Tibial artery (tissue), 4 donors: ENCODE measurements at regions not wholly inside any gene's neighbourhood (a gene's known extent, or its start where the extent isn't known, plus 50 kb on each side); places are given as distances from the start of the nearest gene placed in this dataset.
A peak's percentile ranks its signal among the peaks of the same experiment; 100 is the strongest.

Experiments
- DNase-seq, 2 donors: peaks; one replicate each; pipeline ENCODE4 v3.0.0-alpha.2; 2019
- H3K27ac ChIP-seq, 2 donors: fragments of 200-600 bp; sonication (generic) in 1 of 2; 1 replicate in 1 of 2; 2 replicates in 1 of 2; pipeline ENCODE4 v1.5.1; 2018 to 2019; ENCODE audit warnings: mild to moderate bottlenecking in 1 of 2
- H3K27me3 ChIP-seq, 2 donors: fragments of 200-600 bp; sonication (generic) in 1 of 2; one replicate each; pipeline versions ENCODE4 v1.5.1 to v1.6.0; 2016 to 2019
- H3K36me3 ChIP-seq, 3 donors: fragments of 200-600 bp; sonication (generic) in 2 of 3; one replicate each; pipeline ENCODE4 v1.5.1; 2016 to 2019; ENCODE audit warnings: mild to moderate bottlenecking in 2 of 3
- H3K4me1 ChIP-seq, 4 donors: fragments of 200-600 bp; sonication (generic) in 2 of 4; 1 replicate in 3 of 4; 2 replicates in 1 of 4; pipeline ENCODE4 v1.5.1; 2016 to 2019
- H3K4me3 ChIP-seq, 2 donors: fragments of 200-600 bp; sonication (generic) in 1 of 2; 1 replicate in 1 of 2; 2 replicates in 1 of 2; pipeline ENCODE4 v1.5.1; 2018 to 2019; ENCODE audit warnings: mild to moderate bottlenecking in 2 of 2
- H3K9me3 ChIP-seq, 3 donors: fragments of 200-600 bp; sonication (generic) in 1 of 3; one replicate each; pipeline ENCODE4 v1.5.1; 2016 to 2019
- CTCF ChIP-seq, 2 experiments: fragments of 200-600 bp in 1 of 2; fragments of 450-650 bp in 1 of 2; IDR thresholded peaks; one replicate each; pipeline ENCODE4 v1.5.1; 2017 to 2019; ENCODE audit warnings: antibody characterized with exemption in 2 of 2, mild to moderate bottlenecking in 1 of 2, moderate library complexity in 1 of 2
- intact Hi-C: fragments of 100-400 bp; cut with DNase I; formaldehyde crosslinking; loops from one replicate; pipeline ENCODE4 v1.15.0; 2023; ENCODE audit warnings: low total_unique reads

GRCh38 chr1:60577029-60577428, 503.5 kb upstream of the C1orf87 start:
- no peaks in the 10 kb centered on the region for H3K27me3 ChIP-seq
- no peaks in the 10 kb centered on the region for H3K9me3 ChIP-seq
- no peak overlapping the region for H3K4me3 ChIP-seq
- DNase-seq: no peak
- no peak for TF ChIP-seq CTCF (IDR thresholded peaks at IDR 0.05)
- no peaks in the 10 kb centered on the region for H3K36me3 ChIP-seq
- intact Hi-C loops: no loop called here
- peak overlapping the region in 1 of 2 donors; percentile 70 for H3K27ac ChIP-seq
- H3K4me1 ChIP-seq: peaks cover 0 to 54% (median 19%) of the 10 kb centered on the region in 4 donors

- peaks cover 0 to 61% (median 20%) of the 10 kb centered on the region in 4 donors for H3K4me1 ChIP-seq
- DNase-seq: no peak
- peak overlapping the region; percentile 61 to 70 for H3K27ac ChIP-seq
- intact Hi-C loops: no loop called here
- H3K36me3 ChIP-seq: no peaks in the 10 kb centered on the region
- TF ChIP-seq CTCF (IDR thresholded peaks at IDR 0.05): no peak
- H3K4me3 ChIP-seq: no peak overlapping the region
- H3K27me3 ChIP-seq: no peaks in the 10 kb centered on the region
- no peaks in the 10 kb centered on the region for H3K9me3 ChIP-seq
Observed at GRCh38 chr1:60575326-60575977, 501.9 kb upstream of the C1orf87 start.

- Histone ChIP-seq H3K4me1 (peaks cover 0 to 61% (median 20%) of the 10 kb centered on the region in 4 donors), H3K9me3 (no peaks in the 10 kb centered on the region), H3K4me3 (no peak overlapping the region), H3K27ac (peak overlapping the region; percentile 67 to 70), H3K36me3 (no peaks in the 10 kb centered on the region), H3K27me3 (no peaks in the 10 kb centered on the region)
- DNase-seq: no peak
- intact Hi-C loops: no loop called here
- no peak for TF ChIP-seq CTCF (IDR thresholded peaks at IDR 0.05)
Observed at GRCh38 chr1:60573726-60574409, 500.3 kb upstream of the C1orf87 start.

- intact Hi-C loops: no loop called here
- Histone ChIP-seq H3K27ac (peak overlapping the region; percentile 67 to 74), H3K4me3 (no peak overlapping the region)
Observed at GRCh38 chr1:60573121-60573520, 499.6 kb upstream of the C1orf87 start.

GRCh38 chr1:60572378-60572777, 498.8 kb upstream of the C1orf87 start:
- H3K27ac ChIP-seq: peak overlapping the region; percentile 67 to 74
- no peak overlapping the region for H3K4me3 ChIP-seq
- H3K4me1 ChIP-seq: peaks cover 0 to 60% (median 20%) of the 10 kb centered on the region in 4 donors
- H3K9me3 ChIP-seq: no peaks in the 10 kb centered on the region
- DNase-seq: no peak
- no peaks in the 10 kb centered on the region for H3K36me3 ChIP-seq
- H3K27me3 ChIP-seq: no peaks in the 10 kb centered on the region
- TF ChIP-seq CTCF (IDR thresholded peaks at IDR 0.05): no peak
- intact Hi-C loops: no loop called here

More at GRCh38 chr1:60573121-60573520, 499.6 kb upstream of the C1orf87 start:
- DNase-seq: no peak
- Histone ChIP-seq H3K4me1 (peaks cover 0 to 61% (median 20%) of the 10 kb centered on the region in 4 donors), H3K27me3 (no peaks in the 10 kb centered on the region), H3K36me3 (no peaks in the 10 kb centered on the region), H3K9me3 (no peaks in the 10 kb centered on the region)
- TF ChIP-seq CTCF (IDR thresholded peaks at IDR 0.05): no peak
